G401.6 (cell line): ENCODE measurements at regions not wholly inside any gene's neighbourhood (a gene's known extent, or its start where the extent isn't known, plus 50 kb on each side); places are given as distances from the start of the nearest gene placed in this dataset.
"Not testable (repeated sequence)": the region's sequence is repeated elsewhere in the genome, so short reads cannot be mapped to it uniquely, and the experiment has no call there.

Experiments used
- FAIRE-seq: peaks from 2 replicates; lab custom pipeline; 2012; peaks lifted over from hg19 to GRCh38; lab: Jason Lieb, UNC

GRCh38 chr2:111366641-111367029, 245.9 kb downstream of the BCL2L11 start:
- FAIRE-seq: not testable (repeated sequence)

- not testable (repeated sequence) for FAIRE-seq
Observed at GRCh38 chr2:111367080-111367479, 246.4 kb downstream of the BCL2L11 start.

- not testable (repeated sequence) for FAIRE-seq
Observed at GRCh38 chr2:111367871-111368270, 247.2 kb downstream of the BCL2L11 start.

GRCh38 chr2:111368288-111368687, 247.6 kb downstream of the BCL2L11 start:
- FAIRE-seq: not testable (repeated sequence)

- not testable (repeated sequence) for FAIRE-seq
Observed at GRCh38 chr2:111373060-111373459, 252.3 kb downstream of the BCL2L11 start.

GRCh38 chr2:111373989-111374388, 253.3 kb downstream of the BCL2L11 start:
- FAIRE-seq: not testable (repeated sequence)

GRCh38 chr2:111374734-111375133, 254.0 kb downstream of the BCL2L11 start:
- FAIRE-seq: not testable (repeated sequence)

- FAIRE-seq: not testable (repeated sequence)
Observed at GRCh38 chr2:111375320-111375883, 254.7 kb downstream of the BCL2L11 start.

- FAIRE-seq: not testable (repeated sequence)
Observed at GRCh38 chr2:111376272-111376970, 255.7 kb downstream of the BCL2L11 start.

- FAIRE-seq: not testable (repeated sequence)
Observed at GRCh38 chr2:111376971-111377352, 256.2 kb downstream of the BCL2L11 start.

GRCh38 chr2:111377386-111377959, 256.8 kb downstream of the BCL2L11 start:
- FAIRE-seq: not testable (repeated sequence)

GRCh38 chr2:111378348-111378747, 257.6 kb downstream of the BCL2L11 start:
- not testable (repeated sequence) for FAIRE-seq

GRCh38 chr2:111380733-111381439, 260.2 kb downstream of the BCL2L11 start:
- not testable (repeated sequence) for FAIRE-seq

- not testable (repeated sequence) for FAIRE-seq
Observed at GRCh38 chr2:111381530-111382306, 261.0 kb downstream of the BCL2L11 start.

GRCh38 chr2:111382507-111382906, 261.8 kb downstream of the BCL2L11 start:
- not testable (repeated sequence) for FAIRE-seq

- FAIRE-seq: not testable (repeated sequence)
Observed at GRCh38 chr2:111383311-111383710, 262.6 kb downstream of the BCL2L11 start.

GRCh38 chr2:111385226-111385957, 264.7 kb downstream of the BCL2L11 start:
- not testable (repeated sequence) for FAIRE-seq

- not testable (repeated sequence) for FAIRE-seq
Observed at GRCh38 chr2:111390605-111391004, 269.9 kb downstream of the BCL2L11 start.

GRCh38 chr2:111395350-111396128, 274.8 kb downstream of the BCL2L11 start:
- not testable (repeated sequence) for FAIRE-seq

- FAIRE-seq: not testable (repeated sequence)
Observed at GRCh38 chr2:111400598-111401253, 280.0 kb downstream of the BCL2L11 start.
